GM13977 (cell line): ENCODE measurements at regions not wholly inside any gene's neighbourhood (a gene's known extent, or its start where the extent isn't known, plus 50 kb on each side); places are given as distances from the start of the nearest gene placed in this dataset.
"Not testable (repeated sequence)": the region's sequence is repeated elsewhere in the genome, so short reads cannot be mapped to it uniquely, and the experiment has no call there.

Experiments
- DNase-seq: peaks from one replicate; pipeline ENCODE4 v3.0.0; 2012; ENCODE audit warnings: low spot score
- in situ Hi-C: fragments of 300-500 bp; cut with MboI; formaldehyde crosslinking; loops from one replicate; pipeline ENCODE4 v1.12.0; 2022; ENCODE audit warnings: low sequenced_read_pairs, low pct_unique_long_range_greater_than_20kb, mixed read lengths, inconsistent platforms; ENCODE audit not compliant: unreplicated experiment
- TF ChIP-seq, protein P1 (sequence below): IDR thresholded peaks from 2 replicates; pipeline ENCODE4 v1.5.1; 2012; ENCODE audit warnings: mild to moderate bottlenecking, control low read depth; ENCODE audit not compliant: insufficient read depth; ENCODE audit errors: extremely low read depth, missing control alignments

- in situ Hi-C loops, result no loop called here
Measured at GRCh38 chr7:96825285-96825684, 115.6 kb upstream of the SEM1 start.

DNA sequence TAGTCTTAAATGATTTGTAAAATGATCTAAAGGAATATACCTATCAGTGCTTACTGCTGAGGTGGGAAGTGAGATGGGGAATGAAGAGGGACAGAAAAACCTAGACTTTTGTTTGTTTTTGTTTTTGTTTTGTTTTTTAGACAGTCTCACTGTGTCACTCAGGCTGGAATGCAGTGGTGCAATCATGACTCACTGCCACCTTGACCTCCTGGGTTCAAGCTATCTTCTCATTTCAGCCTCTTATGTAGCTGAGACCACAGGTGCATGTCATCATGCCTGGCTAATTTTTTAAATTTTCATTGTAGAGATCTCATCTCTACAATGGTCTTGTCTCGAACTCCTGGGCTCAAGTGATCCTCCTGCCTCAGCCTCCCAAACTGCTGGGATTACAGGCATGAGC is 116.4 kb upstream of the SEM1 start:
- no peak for DNase-seq
- in situ Hi-C loops, result no loop called here
- TF ChIP-seq, protein P1, sequence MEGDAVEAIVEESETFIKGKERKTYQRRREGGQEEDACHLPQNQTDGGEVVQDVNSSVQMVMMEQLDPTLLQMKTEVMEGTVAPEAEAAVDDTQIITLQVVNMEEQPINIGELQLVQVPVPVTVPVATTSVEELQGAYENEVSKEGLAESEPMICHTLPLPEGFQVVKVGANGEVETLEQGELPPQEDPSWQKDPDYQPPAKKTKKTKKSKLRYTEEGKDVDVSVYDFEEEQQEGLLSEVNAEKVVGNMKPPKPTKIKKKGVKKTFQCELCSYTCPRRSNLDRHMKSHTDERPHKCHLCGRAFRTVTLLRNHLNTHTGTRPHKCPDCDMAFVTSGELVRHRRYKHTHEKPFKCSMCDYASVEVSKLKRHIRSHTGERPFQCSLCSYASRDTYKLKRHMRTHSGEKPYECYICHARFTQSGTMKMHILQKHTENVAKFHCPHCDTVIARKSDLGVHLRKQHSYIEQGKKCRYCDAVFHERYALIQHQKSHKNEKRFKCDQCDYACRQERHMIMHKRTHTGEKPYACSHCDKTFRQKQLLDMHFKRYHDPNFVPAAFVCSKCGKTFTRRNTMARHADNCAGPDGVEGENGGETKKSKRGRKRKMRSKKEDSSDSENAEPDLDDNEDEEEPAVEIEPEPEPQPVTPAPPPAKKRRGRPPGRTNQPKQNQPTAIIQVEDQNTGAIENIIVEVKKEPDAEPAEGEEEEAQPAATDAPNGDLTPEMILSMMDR, result no peak

More at GRCh38 chr7:96825285-96825684, 115.6 kb upstream of the SEM1 start:
- TF ChIP-seq, protein P1, result no peak
- no peak for DNase-seq

GRCh38 chr7:96827701-96828100 is 118.1 kb upstream of the SEM1 start:
- in situ Hi-C loops, result no loop called here

GRCh38 chr7:96829121-96829520 is 119.5 kb upstream of the SEM1 start:
- in situ Hi-C loops, DNase-seq: not testable (repeated sequence)

More at GRCh38 chr7:96827701-96828100, 118.1 kb upstream of the SEM1 start:
- TF ChIP-seq, protein P1, result no peak
- DNase-seq, result no peak

- in situ Hi-C loops, result no loop called here
- no peak for DNase-seq
- TF ChIP-seq, protein P1, result no peak
Measured at GRCh38 chr7:96831446-96831845, 121.8 kb upstream of the SEM1 start.

- in situ Hi-C loops, result no loop called here
- TF ChIP-seq, protein P1, result no peak
- no peak for DNase-seq
Measured at GRCh38 chr7:96832092-96832662, 122.5 kb upstream of the SEM1 start.

DNA sequence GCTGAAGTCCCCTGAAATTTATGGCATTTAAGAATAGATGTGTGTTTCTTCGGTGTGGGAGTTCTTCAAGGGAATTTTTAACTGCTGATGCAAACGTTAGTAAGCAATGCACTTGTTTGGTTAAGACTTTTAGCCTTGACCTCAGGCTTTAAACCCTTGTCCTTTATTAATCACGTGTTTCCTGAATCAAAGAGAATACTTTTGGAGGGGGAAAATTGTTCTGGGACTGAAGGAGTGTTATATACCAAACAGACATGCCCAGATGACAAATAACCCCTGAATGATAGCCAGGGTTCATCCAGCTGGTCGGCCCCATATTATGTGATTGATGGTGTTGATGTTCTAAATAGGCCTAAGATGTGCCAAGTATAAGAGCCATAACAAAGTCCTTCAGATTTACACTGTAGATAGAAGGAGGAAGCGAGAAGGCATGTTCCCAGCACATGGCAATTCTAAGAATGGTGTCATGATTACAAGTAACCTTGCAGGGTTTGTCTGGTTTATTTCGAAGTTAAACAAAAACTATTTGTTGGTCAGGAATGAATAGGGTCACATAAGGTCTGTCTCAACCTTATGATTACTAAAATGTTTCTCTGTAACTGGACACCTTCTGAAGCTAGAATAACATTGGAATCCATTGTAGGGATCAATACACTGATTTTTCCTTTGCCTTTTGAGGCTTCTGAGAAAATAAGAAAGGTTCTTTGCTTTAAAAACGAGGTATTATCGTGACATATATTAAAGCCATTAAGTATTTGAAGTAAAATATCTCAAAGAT is 124.2 kb upstream of the SEM1 start:
- no peak for DNase-seq
- TF ChIP-seq, protein P1, result no peak
- in situ Hi-C loops, result no loop called here
